Testis (tissue), 2 donors: ENCODE measurements at regions not wholly inside any gene's neighbourhood (a gene's known extent, or its start where the extent isn't known, plus 50 kb on each side); places are given as distances from the start of the nearest gene placed in this dataset.

ENCODE experiments used
- CTCF ChIP-seq, 3 experiments: fragments of 450-650 bp in 2 of 3; fragments of 200-600 bp in 1 of 3; sonication (generic) in 1 of 3; IDR thresholded peaks; one replicate each; pipeline ENCODE4 v1.5.1; 2016 to 2019; ENCODE audit warnings: antibody characterized with exemption in 3 of 3, mild to moderate bottlenecking in 2 of 3, moderate library complexity in 1 of 3
- POLR2A ChIP-seq: fragments of 450-650 bp; IDR thresholded peaks from one replicate; pipeline ENCODE4 v1.6.1; 2017; ENCODE audit warnings: antibody characterized with exemption, mild to moderate bottlenecking, moderate library complexity

GRCh38 chr2:118225666-118226065 lies 137.4 kb downstream of the INSIG2 start:
- no peak for TF ChIP-seq CTCF (IDR thresholded peaks at IDR 0.05)
- no peak for TF ChIP-seq POLR2A
